Neutrophil (primary cell): ENCODE measurements at regions not wholly inside any gene's neighbourhood (a gene's known extent, or its start where the extent isn't known, plus 50 kb on each side); places are given as distances from the start of the nearest gene placed in this dataset.

ENCODE experiments used
- H3K27ac ChIP-seq: fragments of 200-600 bp; sonication (generic); 2 replicates; pipeline ENCODE4 v1.5.1; 2016; ENCODE audit warnings: mild to moderate bottlenecking, moderate library complexity
- H3K27me3 ChIP-seq: fragments of 200-600 bp; sonication (generic); 2 replicates; pipeline ENCODE4 v1.6.0; 2016; ENCODE audit warnings: mild to moderate bottlenecking
- H3K36me3 ChIP-seq: fragments of 200-600 bp; sonication (generic); 2 replicates; pipeline ENCODE4 v1.5.1; 2017
- H3K4me1 ChIP-seq, 2 experiments: fragments of 200-600 bp in 1 of 2; sonication (generic) in 1 of 2; 1 replicate in 1 of 2; 2 replicates in 1 of 2; pipeline versions ENCODE4 v1.5.1 to v1.6.1; 2013 to 2016; ENCODE audit warnings: low read depth in 1 of 2, low read length in 1 of 2, mild to moderate bottlenecking in 1 of 2, moderate library complexity in 1 of 2; ENCODE audit not compliant: control insufficient read depth in 1 of 2, insufficient read depth in 1 of 2
- H3K4me3 ChIP-seq, 2 experiments: fragments of 200-600 bp in 1 of 2; sonication (generic) in 1 of 2; 1 replicate in 1 of 2; 2 replicates in 1 of 2; pipeline ENCODE4 v1.5.1; 2013 to 2016; ENCODE audit warnings: low read depth in 1 of 2, low read length in 1 of 2, mild to moderate bottlenecking in 1 of 2, moderate library complexity in 1 of 2
- H3K9me3 ChIP-seq: fragments of 200-600 bp; sonication (generic); 2 replicates; pipeline ENCODE4 v1.5.1; 2016
- CTCF ChIP-seq: fragments of 200-600 bp; sonication (generic); IDR thresholded peaks from 2 replicates; pipeline ENCODE4 v1.5.1; 2016; ENCODE audit warnings: antibody characterized with exemption

DNA sequence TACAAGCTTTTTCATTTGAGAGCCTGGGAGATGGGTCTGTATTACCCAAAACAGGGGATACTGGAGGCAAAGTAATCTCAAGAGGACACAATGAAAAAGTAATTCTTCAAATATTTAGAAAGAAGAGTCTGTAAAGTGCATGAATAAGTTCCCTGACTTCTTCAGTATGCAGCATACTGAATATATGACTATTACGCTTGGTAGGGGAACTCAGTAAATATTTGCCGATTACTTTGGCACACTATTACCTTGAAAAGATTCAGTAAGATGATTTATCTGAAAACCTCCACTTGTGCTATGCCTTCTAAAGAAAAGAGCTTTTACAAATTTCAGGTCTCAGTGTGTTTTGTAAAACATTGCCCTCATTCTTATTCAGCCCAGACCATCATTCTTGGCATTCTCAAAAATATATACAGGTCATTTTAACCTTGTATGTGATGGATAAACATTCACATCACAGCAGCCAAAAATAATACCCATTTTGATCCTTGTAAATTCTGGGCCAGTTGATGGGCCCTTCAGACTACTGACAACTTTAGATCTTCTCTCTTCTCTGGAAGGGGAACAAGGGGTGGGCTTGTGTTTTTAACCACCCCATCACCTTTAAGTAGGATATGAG, 125.9 kb downstream of the EDN1 start:
- Histone ChIP-seq H3K27ac (no peak overlapping the region), H3K36me3 (no peaks in the 10 kb centered on the region), H3K4me1 (no peaks in the 10 kb centered on the region), H3K4me3 (no peak overlapping the region), H3K9me3 (no peaks in the 10 kb centered on the region), H3K27me3 (no peaks in the 10 kb centered on the region)
- TF ChIP-seq CTCF, result no peak

DNA sequence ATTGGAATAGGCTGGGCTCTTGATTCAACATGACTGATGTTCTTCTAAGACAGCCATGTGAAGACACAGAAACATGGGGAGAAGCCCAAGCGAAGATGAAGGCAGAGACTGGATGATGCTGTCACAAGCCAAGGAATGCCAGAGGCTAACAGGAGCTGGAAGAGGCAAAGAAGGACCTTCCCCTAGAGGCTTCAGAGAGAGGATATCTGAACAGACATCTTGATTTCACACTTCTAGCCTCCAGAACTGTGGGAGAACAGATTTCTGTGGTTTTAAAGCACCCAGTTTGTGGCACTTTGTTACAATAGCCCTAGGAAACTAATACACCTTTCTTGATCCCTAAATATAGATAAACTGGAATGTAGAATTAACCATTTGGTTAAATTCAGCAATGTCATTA, 127.0 kb downstream of the EDN1 start:
- no peak for TF ChIP-seq CTCF
- H3K4me1 ChIP-seq, result no peaks in the 10 kb centered on the region
- no peak overlapping the region for H3K4me3 ChIP-seq
- H3K36me3 ChIP-seq, result no peaks in the 10 kb centered on the region
- no peaks in the 10 kb centered on the region for H3K27me3 ChIP-seq
- no peaks in the 10 kb centered on the region for H3K9me3 ChIP-seq
- no peak overlapping the region for H3K27ac ChIP-seq

- TF ChIP-seq CTCF, result no peak
- no peak overlapping the region for H3K4me3 ChIP-seq
- H3K9me3 ChIP-seq, result no peaks in the 10 kb centered on the region
- no peak overlapping the region for H3K27ac ChIP-seq
- no peaks in the 10 kb centered on the region for H3K4me1 ChIP-seq
- no peaks in the 10 kb centered on the region for H3K27me3 ChIP-seq
- H3K36me3 ChIP-seq, result no peaks in the 10 kb centered on the region
Measured at GRCh38 chr6:12418946-12419345, 128.8 kb downstream of the EDN1 start.

GRCh38 chr6:12419631-12420272, 129.6 kb downstream of the EDN1 start:
- Histone ChIP-seq H3K9me3 (no peaks in the 10 kb centered on the region), H3K4me3 (no peak overlapping the region), H3K27me3 (no peaks in the 10 kb centered on the region), H3K36me3 (no peaks in the 10 kb centered on the region), H3K27ac (no peak overlapping the region), H3K4me1 (no peaks in the 10 kb centered on the region)
- TF ChIP-seq CTCF, result no peak

DNA sequence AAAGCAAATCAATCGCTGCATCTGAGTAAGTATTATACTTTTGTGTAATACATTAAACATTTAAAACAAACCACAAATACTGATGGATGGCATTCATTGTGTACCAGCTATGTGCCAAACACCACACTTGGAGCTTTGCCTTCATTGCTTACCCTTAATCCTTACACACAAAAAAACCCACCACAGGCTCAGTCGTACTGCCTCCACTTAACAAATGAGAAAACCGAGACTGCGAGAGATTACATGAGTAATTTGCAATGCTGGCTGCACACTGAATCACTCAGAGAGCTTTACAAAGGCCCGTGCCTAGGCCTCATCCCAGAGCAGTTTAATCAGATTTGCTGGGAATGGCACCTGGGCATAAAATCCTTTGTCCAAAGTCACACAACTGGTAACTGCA, 130.5 kb downstream of the EDN1 start:
- Histone ChIP-seq H3K4me3 (no peak overlapping the region), H3K27ac (no peak overlapping the region), H3K4me1 (no peaks in the 10 kb centered on the region), H3K9me3 (no peaks in the 10 kb centered on the region), H3K27me3 (no peaks in the 10 kb centered on the region), H3K36me3 (no peaks in the 10 kb centered on the region)
- TF ChIP-seq CTCF, result no peak
